Small intestine (tissue), 7 donors: ENCODE measurements at regions not wholly inside any gene's neighbourhood (a gene's known extent, or its start where the extent isn't known, plus 50 kb on each side); places are given as distances from the start of the nearest gene placed in this dataset.

Source experiments
- DNase-seq, 2 donors: peaks; one replicate each; pipeline versions ENCODE4 v3.0.0 to v3.0.0-alpha.2; 2013
- FAIRE-seq: peaks from 2 replicates; lab custom pipeline; 2012; peaks lifted over from hg19 to GRCh38; lab: Jason Lieb, UNC
- H3K27ac ChIP-seq, 3 donors: one replicate each; pipeline ENCODE4 v1.5.1; 2013; ENCODE audit warnings: low read length in 2 of 3, mild to moderate bottlenecking in 2 of 3, control low read depth in 1 of 3, inconsistent platforms in 1 of 3, low read depth in 1 of 3, moderate library complexity in 1 of 3
- H3K27me3 ChIP-seq, 3 donors: one replicate each; pipeline ENCODE4 v1.6.1; 2013; ENCODE audit warnings: low read length in 3 of 3, inconsistent platforms in 1 of 3; ENCODE audit not compliant: control insufficient read depth in 3 of 3, insufficient read depth in 3 of 3
- H3K36me3 ChIP-seq, 3 donors: one replicate each; pipeline ENCODE4 v1.6.1; 2013; ENCODE audit warnings: low read length in 3 of 3, inconsistent platforms in 1 of 3, low read depth in 1 of 3, mild to moderate bottlenecking in 1 of 3, moderate library complexity in 1 of 3; ENCODE audit not compliant: control insufficient read depth in 3 of 3, insufficient read depth in 2 of 3
- H3K4me1 ChIP-seq, 3 donors: one replicate each; pipeline ENCODE4 v1.6.1; 2013; ENCODE audit warnings: low read length in 2 of 3, inconsistent platforms in 1 of 3, low read depth in 1 of 3, mild to moderate bottlenecking in 1 of 3, moderate library complexity in 1 of 3; ENCODE audit not compliant: control insufficient read depth in 3 of 3, insufficient read depth in 2 of 3
- H3K4me3 ChIP-seq, 3 donors: one replicate each; pipeline ENCODE4 v1.5.1; 2013; ENCODE audit warnings: low read length in 3 of 3, control low read depth in 1 of 3, inconsistent platforms in 1 of 3, low read depth in 1 of 3, mild to moderate bottlenecking in 1 of 3, moderate library complexity in 1 of 3
- H3K9me3 ChIP-seq, 2 donors: one replicate each; pipeline ENCODE4 v1.6.1; 2013; ENCODE audit warnings: low read depth in 1 of 2, low read length in 1 of 2; ENCODE audit not compliant: control insufficient read depth in 2 of 2, insufficient read depth in 1 of 2
- WGBS, 3 donors: extraction: QIAGEN DNeasy Blood & Tissue Kit; methylation state at CpG; one replicate each; pipeline ENCODE4 v1.1.7; 2013; 5-methylcytosine and 5-hydroxymethylcytosine counted together
- donor health status: healthy with polysubstance abuse.
- donor health status: control.
- donor health status: control.
- donor health status: Bipolar disorder and iron deficiency.
- donor health status: healthy.

DNA sequence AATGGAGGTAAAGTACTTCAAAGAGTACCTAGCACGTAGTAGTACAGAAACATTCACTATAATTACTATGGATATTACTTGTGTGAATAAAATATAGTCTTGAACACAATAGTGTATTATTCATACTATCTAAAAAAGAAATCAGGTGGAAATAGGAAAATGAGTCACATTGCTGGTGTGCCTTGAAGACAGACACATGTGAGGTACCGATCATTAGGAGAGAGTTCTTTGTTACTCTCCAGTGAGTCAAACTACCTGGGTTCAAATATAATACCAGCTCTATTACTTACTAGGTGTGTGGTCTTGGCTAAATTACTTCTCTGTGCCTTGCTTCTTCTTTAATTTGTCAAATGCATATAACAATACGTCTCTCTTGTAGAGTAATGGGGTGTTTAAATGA, 50.8 kb upstream of the BEND6 start:
- DNase-seq (no peak), FAIRE-seq (no peak)
- Histone ChIP-seq H3K36me3 (no peaks in the 10 kb centered on the region), H3K27me3 (no peaks in the 10 kb centered on the region), H3K4me1 (no peaks in the 10 kb centered on the region), H3K9me3 (no peaks in the 10 kb centered on the region), H3K4me3 (no peak overlapping the region), H3K27ac (no peak overlapping the region)
- 30 to 43% (median 38%) methylated on average over 3 of the region's 3 CpGs for WGBS, 3 donors

DNA sequence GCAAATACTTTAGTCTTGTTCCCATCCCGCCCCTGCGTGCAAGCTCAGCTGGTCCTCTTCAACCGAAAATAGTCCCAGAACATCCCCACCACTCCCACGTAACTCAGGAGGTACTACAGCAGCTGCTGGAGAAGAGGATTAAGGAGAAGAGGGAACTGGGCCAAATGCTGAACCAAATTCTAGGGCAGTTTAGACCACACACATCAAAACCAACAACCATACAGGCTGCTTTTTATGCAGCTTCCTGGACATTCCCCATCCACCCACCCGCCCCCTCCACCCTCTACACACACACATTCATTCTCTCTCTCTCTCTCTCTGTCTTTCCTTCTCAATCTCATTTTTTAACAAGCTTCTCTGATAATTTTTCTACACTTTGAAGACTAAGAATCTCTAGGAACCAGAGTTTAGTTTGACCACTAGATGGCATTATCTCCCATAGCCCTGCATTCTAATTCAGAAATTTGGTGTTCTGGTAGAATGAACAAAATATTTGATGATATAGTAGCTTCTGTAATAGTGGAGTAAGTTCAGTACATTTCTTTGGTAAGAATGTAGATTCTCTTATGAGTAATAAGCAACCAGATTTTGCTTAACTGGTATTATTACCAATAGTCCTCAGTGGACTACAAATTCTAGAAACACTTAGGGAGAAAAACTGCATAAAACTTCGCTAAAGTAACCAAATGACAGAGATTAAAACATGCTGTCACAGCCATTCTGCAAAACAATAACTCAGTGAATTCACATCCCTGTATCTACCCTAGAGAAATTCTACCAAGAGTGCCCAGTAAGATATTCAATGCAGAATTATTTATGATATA, 52.1 kb upstream of the BEND6 start:
- Histone ChIP-seq H3K27me3 (no peaks in the 10 kb centered on the region), H3K9me3 (no peaks in the 10 kb centered on the region), H3K4me1 (peaks cover 0 to 2% (median 0%) of the 10 kb centered on the region in 3 donors), H3K27ac (no peak overlapping the region), H3K4me3 (no peak overlapping the region), H3K36me3 (no peaks in the 10 kb centered on the region)
- peak; percentile 22 to 37 for DNase-seq
- FAIRE-seq = no peak
- 29 to 34% (median 33%) methylated on average over 6 of the region's 6 CpGs for WGBS, 3 donors

DNA sequence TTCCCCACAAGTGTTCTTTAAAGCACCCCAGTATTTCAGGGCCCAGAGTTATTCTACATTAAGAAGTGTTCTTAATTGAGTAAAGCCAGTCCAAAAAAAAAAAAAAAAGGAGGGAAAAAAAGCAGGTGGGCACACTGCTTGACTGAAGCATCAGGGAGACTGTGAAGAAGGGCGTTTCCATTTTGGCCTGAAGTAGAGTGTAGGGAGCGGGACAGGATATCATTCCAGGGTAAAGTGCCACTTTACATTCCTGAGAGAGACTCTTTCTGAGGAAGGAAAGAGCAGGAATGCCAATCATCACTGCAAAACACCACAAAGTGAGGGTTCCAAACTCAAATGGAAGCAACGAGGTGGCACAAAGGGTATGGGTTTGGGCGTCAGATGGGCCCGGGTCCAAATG, 54.1 kb upstream of the BEND6 start:
- Histone ChIP-seq H3K4me1 (peaks cover 0 to 6% (median 0%) of the 10 kb centered on the region in 3 donors), H3K9me3 (no peaks in the 10 kb centered on the region), H3K36me3 (no peaks in the 10 kb centered on the region), H3K27ac (no peak overlapping the region), H3K4me3 (no peak overlapping the region), H3K27me3 (no peaks in the 10 kb centered on the region)
- FAIRE-seq (no peak), DNase-seq (no peak)
- 83 to 89% (median 88%) methylated on average over 5 of the region's 5 CpGs for WGBS, 3 donors

DNA sequence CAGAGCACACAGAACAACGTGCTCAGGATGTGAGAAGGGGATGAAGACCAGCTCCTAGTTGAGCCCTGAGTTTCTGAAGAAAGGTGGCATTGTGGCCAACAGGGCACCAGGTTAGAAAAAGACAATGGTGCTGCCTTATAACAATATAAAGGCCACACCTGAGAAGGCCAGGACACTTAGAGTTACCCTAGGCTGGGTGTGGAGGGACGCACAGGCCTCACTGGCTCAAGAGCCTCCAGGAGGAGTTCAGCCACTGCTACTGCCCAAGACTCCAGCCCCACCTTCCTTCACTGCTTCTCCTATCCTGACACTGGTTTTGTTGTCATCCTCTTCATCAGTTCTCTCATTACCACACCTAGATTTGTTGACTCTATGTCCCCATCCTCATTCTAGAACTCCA, 55.2 kb upstream of the BEND6 start:
- Histone ChIP-seq H3K27me3 (no peaks in the 10 kb centered on the region), H3K4me1 (peaks cover 0 to 6% (median 0%) of the 10 kb centered on the region in 3 donors), H3K9me3 (no peaks in the 10 kb centered on the region), H3K36me3 (no peaks in the 10 kb centered on the region), H3K4me3 (no peak overlapping the region), H3K27ac (no peak overlapping the region)
- 62 to 84% (median 64%) methylated on average over 2 of the region's 2 CpGs for WGBS, 3 donors
- DNase-seq (no peak), FAIRE-seq (no peak)

DNA sequence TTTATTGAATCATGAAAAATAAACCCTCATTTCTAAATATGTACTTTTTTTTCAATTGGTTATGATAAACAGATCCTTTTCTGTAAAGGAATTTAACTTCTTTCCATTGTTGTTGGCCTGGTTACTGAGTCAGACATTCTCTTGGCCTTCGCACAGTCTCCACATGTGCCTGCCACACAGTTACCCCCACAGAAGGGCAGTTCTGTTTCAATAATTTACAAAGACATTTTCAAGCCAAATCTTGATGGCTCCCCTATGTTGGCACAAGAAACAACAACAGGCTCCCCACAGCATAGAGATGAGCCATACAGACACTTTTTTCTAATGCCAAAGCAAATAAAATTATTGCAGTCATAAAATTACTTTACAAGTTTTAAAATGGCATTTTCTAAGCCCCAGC, 55.6 kb upstream of the BEND6 start:
- H3K27me3 ChIP-seq = no peaks in the 10 kb centered on the region
- H3K27ac ChIP-seq = no peak overlapping the region
- H3K4me3 ChIP-seq = no peak overlapping the region
- no peaks in the 10 kb centered on the region for H3K9me3 ChIP-seq
- H3K36me3 ChIP-seq = no peaks in the 10 kb centered on the region
- DNase-seq (no peak), FAIRE-seq (no peak)
- 91 to 100% (median 97%) methylated on average over 1 of the region's 1 CpG for WGBS, 3 donors
- H3K4me1 ChIP-seq = peaks cover 0 to 6% (median 0%) of the 10 kb centered on the region in 3 donors

DNA sequence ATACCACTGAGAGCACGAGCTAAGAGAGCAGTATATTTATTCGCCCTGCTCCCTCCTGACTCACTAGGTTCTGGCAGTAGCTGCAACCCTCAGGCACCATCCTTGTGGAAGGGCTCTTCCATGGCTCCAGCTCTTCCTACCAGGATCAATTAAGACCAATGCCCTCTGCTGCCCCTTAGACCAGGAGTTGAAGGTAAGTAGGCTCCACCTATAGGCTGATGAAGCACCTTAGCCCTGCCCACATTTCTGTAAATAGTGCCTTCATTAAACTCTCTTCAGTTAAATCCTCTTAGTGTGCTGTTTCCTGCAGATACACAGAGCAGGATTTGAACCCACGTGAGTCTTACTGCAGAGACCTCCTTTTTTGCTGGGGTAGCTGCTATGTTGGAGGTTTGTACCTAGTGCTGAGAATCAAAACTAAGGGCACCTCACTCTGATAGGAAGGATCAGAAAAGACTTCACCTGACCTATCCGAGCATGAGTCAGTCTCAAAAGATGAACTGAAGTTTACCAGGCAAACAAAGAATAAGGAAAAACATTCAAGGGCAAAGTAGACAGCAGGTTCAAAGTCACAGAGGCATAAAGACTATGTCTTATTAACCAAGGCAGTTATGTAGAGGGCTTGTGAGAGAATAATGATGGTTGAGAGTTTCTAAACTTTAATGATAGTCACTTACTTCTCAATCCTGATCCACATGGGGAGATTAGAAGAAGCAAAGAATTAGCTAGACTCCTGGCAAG, 56.9 kb upstream of the BEND6 start:
- H3K36me3 ChIP-seq = no peaks in the 10 kb centered on the region
- no peak overlapping the region for H3K4me3 ChIP-seq
- FAIRE-seq (no peak), DNase-seq (peak in 1 of 2 donors; percentile 68)
- H3K9me3 ChIP-seq = no peaks in the 10 kb centered on the region
- WGBS, 3 donors = 62 to 81% (median 65%) methylated on average over 4 of the region's 4 CpGs
- H3K4me1 ChIP-seq = peaks cover 0 to 6% (median 0%) of the 10 kb centered on the region in 3 donors
- no peaks in the 10 kb centered on the region for H3K27me3 ChIP-seq
- peak overlapping the region in 1 of 3 donors; percentile 42 for H3K27ac ChIP-seq

DNA sequence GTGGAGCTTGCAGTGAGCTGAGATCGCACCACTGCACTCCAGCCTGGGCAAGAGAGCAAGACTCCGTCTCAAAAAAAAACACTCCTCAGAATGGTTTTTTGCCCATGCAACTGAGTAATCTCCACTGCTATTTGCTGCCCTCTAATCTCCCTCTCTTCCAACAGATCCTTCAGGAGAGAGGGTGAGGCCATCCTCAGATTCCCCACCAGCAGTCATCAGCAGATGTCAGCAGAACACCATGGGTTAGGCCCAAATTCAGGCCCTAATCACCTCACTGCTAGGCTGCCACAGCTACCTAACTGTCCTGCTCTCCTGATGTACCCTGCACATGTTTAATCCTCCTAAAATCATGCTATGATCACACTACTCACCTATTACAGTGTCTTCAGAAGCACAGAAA, 63.2 kb upstream of the BEND6 start:
- 92 to 93% (median 93%) methylated on average over 2 of the region's 2 CpGs for WGBS, 3 donors
- Histone ChIP-seq H3K27me3 (no peaks in the 10 kb centered on the region), H3K4me3 (no peak overlapping the region), H3K9me3 (no peaks in the 10 kb centered on the region), H3K27ac (no peak overlapping the region), H3K4me1 (no peaks in the 10 kb centered on the region), H3K36me3 (no peaks in the 10 kb centered on the region)
- FAIRE-seq = no peak
- DNase-seq = no peak

DNA sequence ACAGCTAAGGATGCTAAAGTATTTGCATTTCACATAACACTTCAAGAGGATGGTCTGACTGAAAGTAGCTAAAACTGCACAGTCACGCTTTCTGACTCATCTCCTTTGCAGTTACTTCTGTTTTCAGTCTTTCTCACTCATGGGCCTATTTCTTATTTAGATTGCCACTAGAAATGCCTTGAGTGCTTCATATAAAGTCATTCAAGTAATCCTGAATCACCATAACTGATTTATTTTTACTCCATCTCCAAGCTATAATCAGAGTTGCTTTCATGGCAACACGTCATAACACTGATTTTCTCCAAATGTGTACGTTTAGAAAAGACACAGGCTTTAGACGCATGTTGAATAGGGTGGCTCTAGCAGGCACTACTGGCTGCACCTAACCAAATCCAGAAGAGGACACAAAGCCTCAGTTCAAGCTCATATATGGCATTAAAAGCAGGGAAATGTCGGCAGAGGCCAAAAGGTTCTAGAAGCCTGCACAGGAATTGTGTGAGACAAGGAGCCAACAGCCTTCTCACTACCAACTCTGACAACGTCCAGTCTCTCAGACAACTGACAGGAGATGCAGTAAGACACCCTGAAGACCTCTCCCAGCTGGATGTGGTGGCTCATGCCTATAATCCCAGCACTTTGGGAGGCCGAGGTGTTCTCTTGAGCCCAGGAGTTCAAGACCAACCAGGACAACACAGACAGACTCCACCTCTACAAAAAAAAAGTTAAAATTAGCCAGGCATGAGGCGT, 64.1 kb upstream of the BEND6 start:
- DNase-seq (no peak), FAIRE-seq (no peak)
- no peak overlapping the region for H3K27ac ChIP-seq
- no peak overlapping the region for H3K4me3 ChIP-seq
- no peaks in the 10 kb centered on the region for H3K4me1 ChIP-seq
- H3K36me3 ChIP-seq = no peaks in the 10 kb centered on the region
- no peaks in the 10 kb centered on the region for H3K9me3 ChIP-seq
- no peaks in the 10 kb centered on the region for H3K27me3 ChIP-seq
- WGBS, 3 donors = 71 to 76% (median 75%) methylated on average over 8 of the region's 8 CpGs
